HCT116 (cell line): ENCODE measurements at regions not wholly inside any gene's neighbourhood (a gene's known extent, or its start where the extent isn't known, plus 50 kb on each side); places are given as distances from the start of the nearest gene placed in this dataset.

Experiments used
- ATAC-seq: fragments of 200-7000 bp; cut with Tn5 transposase; 2 replicates; pipeline ENCODE4 v1.9.1; 2020; ENCODE audit warnings: mild to moderate bottlenecking, moderate library complexity
- BruUV-seq: library from RNA; stranded (reverse); fragments of 400-500 nt; replicated peaks from 2 replicates; lab custom pipeline; 2021; lab: Mats Ljungman, UMichigan
- CTCF ChIA-PET: fragments of 300-600 bp; sonication (Branson Sonifier 250); formaldehyde crosslinking; loops from one replicate; lab custom pipeline; 2021; ENCODE audit warnings: antibody characterized with exemption; lab: Charles Lee
- POLR2A ChIA-PET: fragments of 300-600, 350-600 bp; sonication (Branson Sonifier 250); formaldehyde crosslinking; loops from one replicate; lab custom pipeline; 2021; ENCODE audit warnings: antibody characterized with exemption; lab: Charles Lee
- RAD21 ChIA-PET, 2 experiments: fragments of 300-600 bp; sonication (Branson Sonifier 250); formaldehyde crosslinking; loops; one replicate each; lab custom pipeline; 2023; ENCODE audit warnings: low total read pairs in 2 of 2; ENCODE audit not compliant: uncharacterized antibody in 2 of 2, unreplicated experiment in 2 of 2, low non-redundant PET in 1 of 2; lab: Charles Lee
- DNase-seq: peaks from one replicate; pipeline ENCODE4 v3.0.0-alpha.2; 2010; ENCODE audit warnings: low read depth, low spot score
- H2AFZ ChIP-seq: fragments of 200-600 bp; shearing (Covaris generic), sonication (generic); 2 replicates; pipeline ENCODE4 v1.6.1; 2017; ENCODE audit warnings: low read depth, mixed run types, mixed read lengths, antibody characterized with exemption, low read length; ENCODE audit not compliant: poor library complexity, severe bottlenecking
- H3K27ac ChIP-seq: 2 replicates; pipeline ENCODE4 v1.5.1; 2012; ENCODE audit warnings: low read depth, low read length
- H3K27me3 ChIP-seq: fragments of 200-600 bp; sonication (generic); 2 replicates; pipeline ENCODE4 v1.6.1; 2016; ENCODE audit warnings: mixed run types, low read length, mixed read lengths; ENCODE audit not compliant: insufficient read depth
- H3K36me3 ChIP-seq, 2 experiments: fragments of 200-500 bp in 1 of 2; fragments of 200-600 bp in 1 of 2; sonication (Bioruptor generic) in 1 of 2; sonication (generic) in 1 of 2; 2 replicates each; pipeline versions ENCODE4 v1.5.1 to v1.6.1; 2014 to 2016; ENCODE audit warnings: low read length in 2 of 2, inconsistent platforms in 1 of 2, mixed read lengths in 1 of 2, mixed run types in 1 of 2; ENCODE audit not compliant: insufficient read depth in 2 of 2, control insufficient read depth in 1 of 2
- H3K4me1 ChIP-seq, 2 experiments: fragments of 200-600 bp in 1 of 2; sonication (generic) in 1 of 2; 2 replicates each; pipeline versions ENCODE4 v1.5.1 to v1.6.1; 2012 to 2017; ENCODE audit warnings: low read length in 2 of 2, inconsistent platforms in 1 of 2, mild to moderate bottlenecking in 1 of 2, mixed read lengths in 1 of 2, mixed run types in 1 of 2, moderate library complexity in 1 of 2; ENCODE audit not compliant: insufficient read depth in 2 of 2, control insufficient read depth in 1 of 2
- H3K4me2 ChIP-seq: fragments of 200-600 bp; sonication (generic); 2 replicates; pipeline ENCODE4 v1.6.1; 2017; ENCODE audit warnings: mixed run types, low read length, mixed read lengths
- H3K4me3 ChIP-seq, 2 experiments: fragments of 200-600 bp in 1 of 2; sonication (generic) in 1 of 2; replicated peaks in 1 of 2; 2 replicates each; pipeline ENCODE4 v1.5.1; 2011 to 2016; ENCODE audit warnings: low read length in 2 of 2, control low read depth in 1 of 2, low read depth in 1 of 2, mild to moderate bottlenecking in 1 of 2, mixed read lengths in 1 of 2, mixed run types in 1 of 2
- H3K79me2 ChIP-seq: fragments of 200-600 bp; sonication (generic); 2 replicates; pipeline ENCODE4 v1.6.1; 2017; ENCODE audit warnings: mild to moderate bottlenecking, mixed run types, low read length, moderate library complexity, mixed read lengths; ENCODE audit not compliant: insufficient read depth
- H3K9ac ChIP-seq: fragments of 200-600 bp; sonication (generic); 2 replicates; pipeline ENCODE4 v1.6.1; 2016; ENCODE audit warnings: low read length, mixed read lengths
- H3K9me2 ChIP-seq: fragments of 200-600 bp; sonication (generic), shearing (Covaris generic); 2 replicates; pipeline ENCODE4 v1.6.1; 2017; ENCODE audit warnings: mixed run types, mild to moderate bottlenecking, moderate library complexity; ENCODE audit not compliant: insufficient read depth
- H3K9me3 ChIP-seq, 2 experiments: fragments of 200-500 bp in 1 of 2; fragments of 200-600 bp in 1 of 2; sonication (Bioruptor generic) in 1 of 2; sonication (generic) in 1 of 2; 2 replicates each; pipeline ENCODE4 v1.6.1; 2014 to 2017; ENCODE audit warnings: low read length in 2 of 2, mixed read lengths in 2 of 2, inconsistent platforms in 1 of 2, low read depth in 1 of 2, mild to moderate bottlenecking in 1 of 2, mixed run types in 1 of 2, moderate library complexity in 1 of 2; ENCODE audit not compliant: control insufficient read depth in 1 of 2, insufficient read depth in 1 of 2
- H4K20me1 ChIP-seq: fragments of 200-600 bp; sonication (generic), shearing (Covaris generic); 2 replicates; pipeline ENCODE4 v1.6.1; 2017; ENCODE audit warnings: mixed run types, mild to moderate bottlenecking, moderate library complexity; ENCODE audit not compliant: insufficient read depth
- CBX3 ChIP-seq: IDR thresholded peaks from 2 replicates; pipeline ENCODE4 v1.6.1; 2012; ENCODE audit warnings: low read depth
- CTCF ChIP-seq, 3 experiments: fragments of 200-600 bp in 1 of 3; sonication (generic) in 1 of 3; IDR thresholded peaks in 2 of 3; conservative IDR thresholded peaks in 1 of 3; 2 replicates each; pipeline ENCODE4 v1.5.1; 2012 to 2017; ENCODE audit warnings: low read depth in 2 of 3, low read length in 2 of 3, antibody characterized with exemption in 1 of 3, borderline replicate concordance in 1 of 3, control low read depth in 1 of 3, mild to moderate bottlenecking in 1 of 3, mixed read lengths in 1 of 3, mixed run types in 1 of 3, moderate library complexity in 1 of 3; ENCODE audit not compliant: insufficient read depth in 1 of 3
- ELF1 ChIP-seq: IDR thresholded peaks from 2 replicates; pipeline ENCODE4 v1.6.1; 2012; ENCODE audit warnings: low read depth, borderline replicate concordance
- FOSL1 ChIP-seq: IDR thresholded peaks from 2 replicates; pipeline ENCODE4 v1.6.1; 2012; ENCODE audit warnings: low read depth
- MAX ChIP-seq: IDR thresholded peaks from 2 replicates; pipeline ENCODE4 v1.6.1; 2012
- POLR2AphosphoS5 ChIP-seq: IDR thresholded peaks from 2 replicates; pipeline ENCODE4 v1.6.1; 2011; ENCODE audit warnings: mild to moderate bottlenecking, low read depth, low read length, moderate library complexity
- RAD21 ChIP-seq: IDR thresholded peaks from 2 replicates; pipeline ENCODE4 v1.6.1; 2012; ENCODE audit warnings: low read depth, mild to moderate bottlenecking
- SIN3A ChIP-seq: IDR thresholded peaks from 2 replicates; pipeline ENCODE4 v1.6.1; 2012; ENCODE audit warnings: low read depth
- ZBTB33 ChIP-seq: IDR thresholded peaks from 2 replicates; pipeline ENCODE4 v1.6.1; 2011; ENCODE audit warnings: mild to moderate bottlenecking, low read length, moderate library complexity; ENCODE audit not compliant: insufficient replicate concordance; ENCODE audit errors: extremely low read depth
- intact Hi-C: fragments of 100-400 bp; cut with micrococcal nuclease; formaldehyde crosslinking; loops from 2 replicates; pipeline ENCODE4 v1.10.0; 2022
- TF ChIP-seq, protein P1 (sequence below): IDR thresholded peaks from 2 replicates; pipeline ENCODE4 v1.6.1; 2012

- ATAC-seq (no peak), DNase-seq (no peak)
- no peak overlapping the region for H3K4me3 ChIP-seq
- no peak overlapping the region for H2AFZ ChIP-seq
- no peaks in the 10 kb centered on the region for H3K79me2 ChIP-seq
- POLR2A ChIA-PET, result no interaction called here
- H3K27me3 ChIP-seq, result peaks cover 28% of the 10 kb centered on the region
- CTCF ChIA-PET, result no interaction called here
- TF ChIP-seq ZBTB33 (no peak), POLR2AphosphoS5 (no peak), FOSL1 (no peak), CBX3 (no peak), ELF1 (no peak), SIN3A (no peak)
- TF ChIP-seq, protein P1, sequence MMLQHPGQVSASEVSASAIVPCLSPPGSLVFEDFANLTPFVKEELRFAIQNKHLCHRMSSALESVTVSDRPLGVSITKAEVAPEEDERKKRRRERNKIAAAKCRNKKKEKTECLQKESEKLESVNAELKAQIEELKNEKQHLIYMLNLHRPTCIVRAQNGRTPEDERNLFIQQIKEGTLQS, result no peak
- no peaks in the 10 kb centered on the region for H3K4me1 ChIP-seq
- H3K9me2 ChIP-seq, result no peaks in the 10 kb centered on the region
- H3K9ac ChIP-seq, result no peak overlapping the region
- H3K27ac ChIP-seq, result no peak overlapping the region
- no peak overlapping the region for H3K4me2 ChIP-seq
- BruUV-seq, result no TSS peak
- H3K36me3 ChIP-seq, result no peaks in the 10 kb centered on the region
- intact Hi-C loops, result no loop called here
- no peaks in the 10 kb centered on the region for H4K20me1 ChIP-seq
- RAD21 ChIA-PET, result no interaction called here
- no peaks in the 10 kb centered on the region for H3K9me3 ChIP-seq
Measured at GRCh38 chr13:60221581-60221980, 57.9 kb upstream of the DIAPH3 start.

DNA sequence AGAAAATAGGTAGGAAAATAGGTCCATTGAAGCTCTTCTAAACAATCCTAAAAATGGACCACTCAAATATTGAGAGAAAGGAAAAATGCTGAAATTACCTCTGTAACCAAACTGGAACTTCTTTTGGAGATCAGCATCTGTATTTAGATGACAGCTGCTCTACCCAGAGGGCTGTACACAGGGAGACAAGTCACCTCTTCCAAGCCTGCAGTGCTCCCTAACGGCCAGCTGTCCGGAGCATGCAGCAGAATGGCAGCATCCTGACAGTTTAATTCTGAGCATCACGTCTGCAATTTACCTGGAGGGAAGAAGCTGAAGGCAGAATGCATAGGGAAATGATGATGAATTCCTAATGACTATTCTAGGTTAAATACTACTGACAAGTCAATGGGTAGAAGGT is 62.8 kb upstream of the DIAPH3 start:
- POLR2A ChIA-PET, result no interaction called here
- H4K20me1 ChIP-seq, result no peaks in the 10 kb centered on the region
- H3K79me2 ChIP-seq, result no peaks in the 10 kb centered on the region
- H3K4me1 ChIP-seq, result no peaks in the 10 kb centered on the region
- peaks cover 23% of the 10 kb centered on the region for H3K27me3 ChIP-seq
- RAD21 ChIA-PET, result no interaction called here
- ATAC-seq (peak; percentile 93), DNase-seq (peak; percentile 12)
- CTCF ChIA-PET, result interaction anchor here (0.7 to 1.2 kb wide), 3 partner anchors 205 to 545 kb away, joined by 3 to 6 read pairs (median 3); no protein-coding TSS in a partner anchor
- no peaks in the 10 kb centered on the region for H3K9me2 ChIP-seq
- H3K36me3 ChIP-seq, result no peaks in the 10 kb centered on the region
- no peak overlapping the region for H2AFZ ChIP-seq
- H3K9me3 ChIP-seq, result no peaks in the 10 kb centered on the region
- intact Hi-C loops, result loop anchor here (1.0 kb wide), 1 partner anchor 546 kb away; no protein-coding TSS in a partner anchor
- no peak overlapping the region for H3K4me3 ChIP-seq
- no peak overlapping the region for H3K4me2 ChIP-seq
- no peak overlapping the region for H3K9ac ChIP-seq
- BruUV-seq, result no TSS peak
- TF ChIP-seq MAX (no peak), RAD21 (peak; percentile 53), CTCF (IDR thresholded peaks at IDR 0.05 in 2 of 3, conservative IDR thresholded peaks at IDR 0.05 in 1 of 3; ENCODE audit: borderline replicate concordance in 1 of 3, insufficient read depth in 1 of 3, low read depth in 2 of 3, low read length in 2 of 3) (peak in 2 of 3 experiments; percentile 38 to 57; a peak in 4 of 6 replicates)
- TF ChIP-seq, all 23 proteins: peak for 2
- H3K27ac ChIP-seq, result no peak overlapping the region
